Prostate gland (tissue), 2 donors: ENCODE measurements at regions not wholly inside any gene's neighbourhood (a gene's known extent, or its start where the extent isn't known, plus 50 kb on each side); places are given as distances from the start of the nearest gene placed in this dataset.

Source experiments
- DNase-seq: peaks from one replicate; pipeline ENCODE4 v3.0.0-alpha.2; 2019; ENCODE audit warnings: low spot score
- H3K27ac ChIP-seq, 2 donors: fragments of 200-600 bp; sonication (generic); 2 replicates each; pipeline ENCODE4 v1.5.1; 2017 to 2019
- H3K27me3 ChIP-seq: fragments of 200-600 bp; sonication (generic); replicated peaks from 2 replicates; pipeline ENCODE4 v1.5.1; 2019; ENCODE audit not compliant: insufficient read depth
- H3K36me3 ChIP-seq, 2 donors: fragments of 200-600 bp; sonication (generic); 1 replicate in 1 of 2; 2 replicates in 1 of 2; pipeline versions ENCODE4 v1.5.1 to v1.8.1; 2017 to 2019
- H3K4me1 ChIP-seq: fragments of 200-600 bp; sonication (generic); replicated peaks from 2 replicates; pipeline ENCODE4 v1.5.1; 2019
- H3K4me3 ChIP-seq, 2 donors: fragments of 200-600 bp; sonication (generic); 2 replicates each; pipeline ENCODE4 v1.5.1; 2017 to 2019
- H3K9me3 ChIP-seq: fragments of 200-600 bp; sonication (generic); 2 replicates; pipeline ENCODE4 v1.5.1; 2017
- CTCF ChIP-seq, 4 experiments: fragments of 200-600 bp in 2 of 4; fragments of 450-650 bp in 2 of 4; sonication (generic) in 2 of 4; IDR thresholded peaks; 1 replicate in 3 of 4; 2 replicates in 1 of 4; pipeline ENCODE4 v1.5.1; 2016 to 2019; ENCODE audit warnings: antibody characterized with exemption in 4 of 4, mild to moderate bottlenecking in 2 of 4, moderate library complexity in 2 of 4
- POLR2A ChIP-seq: fragments of 450-650 bp; IDR thresholded peaks from one replicate; pipeline ENCODE4 v1.6.1; 2016; ENCODE audit warnings: antibody characterized with exemption, mild to moderate bottlenecking
- POLR2AphosphoS5 ChIP-seq: sonication (generic); formaldehyde crosslinking; IDR thresholded peaks from one replicate; pipeline ENCODE4 v1.6.1; 2017; ENCODE audit warnings: antibody characterized with exemption
- WGBS: methylation state at CpG from one replicate; pipeline ENCODE4 v1.1.5; 2018; 5-methylcytosine and 5-hydroxymethylcytosine counted together
- intact Hi-C: fragments of 100-400 bp; cut with DNase I; formaldehyde crosslinking; loops from one replicate; pipeline ENCODE4 v1.14.2; 2022

- no peaks in the 10 kb centered on the region for H3K27me3 ChIP-seq
- no peak for DNase-seq
- H3K4me1 ChIP-seq: no peaks in the 10 kb centered on the region
- no peaks in the 10 kb centered on the region for H3K36me3 ChIP-seq
- intact Hi-C loops: no loop called here
- H3K9me3 ChIP-seq: no peaks in the 10 kb centered on the region
- WGBS: 83% methylated on average over 2 of the region's 2 CpGs
- no peak overlapping the region for H3K4me3 ChIP-seq
- TF ChIP-seq POLR2AphosphoS5: no peak
- TF ChIP-seq CTCF (IDR thresholded peaks at IDR 0.05): no peak
- no peak for TF ChIP-seq POLR2A
- no peak overlapping the region for H3K27ac ChIP-seq
These were observed 368.9 kb upstream of the C16orf82 start for GRCh38 chr16:26697807-26698206.

- Histone ChIP-seq H3K4me1 (no peaks in the 10 kb centered on the region), H3K9me3 (no peaks in the 10 kb centered on the region), H3K27me3 (no peaks in the 10 kb centered on the region), H3K36me3 (no peaks in the 10 kb centered on the region), H3K4me3 (no peak overlapping the region), H3K27ac (no peak overlapping the region)
- WGBS: 89% methylated on average over 1 of the region's 1 CpG
- DNase-seq: no peak
- intact Hi-C loops: no loop called here
- no peak for TF ChIP-seq POLR2AphosphoS5
- no peak for TF ChIP-seq CTCF (IDR thresholded peaks at IDR 0.05)
- TF ChIP-seq POLR2A: no peak
These were observed 366.5 kb upstream of the C16orf82 start for GRCh38 chr16:26700250-26700649.

GRCh38 chr16:26701243-26701886 is 365.4 kb upstream of the C16orf82 start:
- H3K9me3 ChIP-seq: no peaks in the 10 kb centered on the region
- H3K36me3 ChIP-seq: no peaks in the 10 kb centered on the region
- no peaks in the 10 kb centered on the region for H3K27me3 ChIP-seq
- 90% methylated on average over 3 of the region's 3 CpGs for WGBS
- intact Hi-C loops: no loop called here
- TF ChIP-seq CTCF (IDR thresholded peaks at IDR 0.05) (no peak), POLR2AphosphoS5 (no peak), POLR2A (no peak)
- H3K27ac ChIP-seq: no peak overlapping the region
- no peaks in the 10 kb centered on the region for H3K4me1 ChIP-seq
- no peak for DNase-seq
- H3K4me3 ChIP-seq: no peak overlapping the region

- WGBS: 88% methylated on average over 1 of the region's 1 CpG
- intact Hi-C loops: no loop called here
These were observed 361.4 kb upstream of the C16orf82 start for GRCh38 chr16:26705346-26705745.

More at GRCh38 chr16:26705346-26705745, 361.4 kb upstream of the C16orf82 start:
- no peaks in the 10 kb centered on the region for H3K4me1 ChIP-seq
- H3K27ac ChIP-seq: no peak overlapping the region
- no peaks in the 10 kb centered on the region for H3K9me3 ChIP-seq
- TF ChIP-seq POLR2AphosphoS5 (no peak), POLR2A (no peak), CTCF (IDR thresholded peaks at IDR 0.05) (no peak)
- no peak for DNase-seq
- H3K36me3 ChIP-seq: no peaks in the 10 kb centered on the region
- H3K27me3 ChIP-seq: no peaks in the 10 kb centered on the region
- H3K4me3 ChIP-seq: no peak overlapping the region
